Astrocyte of the spinal cord (primary cell): ENCODE measurements at regions not wholly inside any gene's neighbourhood (a gene's known extent, or its start where the extent isn't known, plus 50 kb on each side); places are given as distances from the start of the nearest gene placed in this dataset.

Experiments
- DNase-seq: peaks from one replicate; pipeline ENCODE4 v3.0.0; 2011; ENCODE audit warnings: low read depth, low spot score
- H3K4me3 ChIP-seq: 2 replicates; pipeline ENCODE4 v1.5.1; 2011; ENCODE audit warnings: low read depth, mild to moderate bottlenecking, low read length, moderate library complexity
- CTCF ChIP-seq: IDR thresholded peaks from 2 replicates; pipeline ENCODE4 v1.5.1; 2012; ENCODE audit warnings: low read depth, mild to moderate bottlenecking, low read length, inconsistent platforms
- in situ Hi-C: cut with HindIII; loops from 2 replicates; pipeline ENCODE4 v1.10.0; 2017; ENCODE audit warnings: low sequenced_read_pairs

- in situ Hi-C loops, result no loop called here
- TF ChIP-seq CTCF, result no peak
- no peak for DNase-seq
Observed at GRCh38 chr4:11904117-11904535, 475.4 kb upstream of the HS3ST1 start.

GRCh38 chr4:11901089-11901488, 472.4 kb upstream of the HS3ST1 start:
- H3K4me3 ChIP-seq, result no peak overlapping the region
- no peak for DNase-seq
- no peak for TF ChIP-seq CTCF
- in situ Hi-C loops, result no loop called here

More at GRCh38 chr4:11904117-11904535, 475.4 kb upstream of the HS3ST1 start:
- no peak overlapping the region for H3K4me3 ChIP-seq

- TF ChIP-seq CTCF, result no peak
- H3K4me3 ChIP-seq, result no peak overlapping the region
- no peak for DNase-seq
- in situ Hi-C loops, result no loop called here
Observed at GRCh38 chr4:11900359-11900758, 471.7 kb upstream of the HS3ST1 start.

- no peak for TF ChIP-seq CTCF
- no peak for DNase-seq
- in situ Hi-C loops, result no loop called here
Observed at GRCh38 chr4:11898796-11899195, 470.1 kb upstream of the HS3ST1 start.

GRCh38 chr4:11895766-11896165, 467.1 kb upstream of the HS3ST1 start:
- no peak for DNase-seq
- in situ Hi-C loops, result no loop called here
- no peak overlapping the region for H3K4me3 ChIP-seq
- no peak for TF ChIP-seq CTCF

More at GRCh38 chr4:11898796-11899195, 470.1 kb upstream of the HS3ST1 start:
- no peak overlapping the region for H3K4me3 ChIP-seq

- H3K4me3 ChIP-seq, result no peak overlapping the region
- DNase-seq, result no peak
- in situ Hi-C loops, result no loop called here
- TF ChIP-seq CTCF, result no peak
Observed at GRCh38 chr4:11894977-11895376, 466.3 kb upstream of the HS3ST1 start.

- DNase-seq, result no peak
- in situ Hi-C loops, result no loop called here
- H3K4me3 ChIP-seq, result no peak overlapping the region
- no peak for TF ChIP-seq CTCF
Observed at GRCh38 chr4:11894221-11894620, 465.5 kb upstream of the HS3ST1 start.
